GM19467 (cell line): ENCODE measurements at regions not wholly inside any gene's neighbourhood (a gene's known extent, or its start where the extent isn't known, plus 50 kb on each side); places are given as distances from the start of the nearest gene placed in this dataset.
"Not testable (repeated sequence)": the region's sequence is repeated elsewhere in the genome, so short reads cannot be mapped to it uniquely, and the experiment has no call there.

Experiments used
- ATAC-seq: cut with Tn5 transposase; IDR thresholded peaks from one replicate; pipeline ENCODE4 v1.9.1; 2021; ENCODE audit warnings: mild to moderate bottlenecking, moderate library complexity; ENCODE audit not compliant: unreplicated experiment

GRCh38 chr12:75686233-75686632 is 174.8 kb upstream of the KRR1 start:
- not testable (repeated sequence) for ATAC-seq

- no peak for ATAC-seq
Observed at GRCh38 chr12:75685617-75686225, 174.3 kb upstream of the KRR1 start.

GRCh38 chr12:75684678-75685616 is 173.5 kb upstream of the KRR1 start:
- no peak for ATAC-seq

- ATAC-seq: not testable (repeated sequence)
Observed at GRCh38 chr12:75683995-75684586, 172.7 kb upstream of the KRR1 start.

- no peak for ATAC-seq
Observed at GRCh38 chr12:75683220-75683619, 171.8 kb upstream of the KRR1 start.

- ATAC-seq: no peak
Observed at GRCh38 chr12:75677522-75677921, 166.1 kb upstream of the KRR1 start.

- ATAC-seq: no peak
Observed at GRCh38 chr12:75674393-75674792, 163.0 kb upstream of the KRR1 start.

GRCh38 chr12:75672200-75672599 is 160.8 kb upstream of the KRR1 start:
- ATAC-seq: no peak

GRCh38 chr12:75670216-75670615 is 158.8 kb upstream of the KRR1 start:
- no peak for ATAC-seq

GRCh38 chr12:75666939-75667334 is 155.5 kb upstream of the KRR1 start:
- no peak for ATAC-seq

GRCh38 chr12:75666126-75666938 is 154.9 kb upstream of the KRR1 start:
- ATAC-seq: no peak

GRCh38 chr12:75665216-75665615 is 153.8 kb upstream of the KRR1 start:
- ATAC-seq: no peak

- ATAC-seq: no peak
Observed at GRCh38 chr12:75662511-75663159, 151.2 kb upstream of the KRR1 start.

- ATAC-seq: no peak
Observed at GRCh38 chr12:75661908-75662307, 150.5 kb upstream of the KRR1 start.

GRCh38 chr12:75660805-75661404 is 149.5 kb upstream of the KRR1 start:
- no peak for ATAC-seq

- ATAC-seq: no peak
Observed at GRCh38 chr12:75660107-75660530, 148.7 kb upstream of the KRR1 start.

GRCh38 chr12:75658901-75659823 is 147.8 kb upstream of the KRR1 start:
- ATAC-seq: no peak

- ATAC-seq: no peak
Observed at GRCh38 chr12:75658286-75658685, 146.9 kb upstream of the KRR1 start.

- no peak for ATAC-seq
Observed at GRCh38 chr12:75657831-75658230, 146.4 kb upstream of the KRR1 start.
